Esophagus (tissue), 2 donors: ENCODE measurements at regions not wholly inside any gene's neighbourhood (a gene's known extent, or its start where the extent isn't known, plus 50 kb on each side); places are given as distances from the start of the nearest gene placed in this dataset.

Experiments used
- H3K27ac ChIP-seq, 2 donors: one replicate each; pipeline ENCODE4 v1.5.1; 2013; ENCODE audit warnings: low read depth in 2 of 2, mild to moderate bottlenecking in 2 of 2, inconsistent platforms in 1 of 2, low read length in 1 of 2, moderate library complexity in 1 of 2
- H3K27me3 ChIP-seq, 2 donors: one replicate each; pipeline ENCODE4 v1.6.1; 2013; ENCODE audit warnings: low read length in 2 of 2, control low read depth in 1 of 2, mild to moderate bottlenecking in 1 of 2; ENCODE audit not compliant: insufficient read depth in 2 of 2, control insufficient read depth in 1 of 2
- H3K36me3 ChIP-seq, 2 donors: one replicate each; pipeline ENCODE4 v1.6.1; 2013; ENCODE audit warnings: low read length in 1 of 2; ENCODE audit not compliant: control insufficient read depth in 2 of 2, insufficient read depth in 2 of 2
- H3K4me1 ChIP-seq, 2 donors: one replicate each; pipeline ENCODE4 v1.6.1; 2013; ENCODE audit warnings: low read length in 1 of 2; ENCODE audit not compliant: control insufficient read depth in 2 of 2, insufficient read depth in 2 of 2
- H3K4me3 ChIP-seq, 2 donors: one replicate each; pipeline ENCODE4 v1.5.1; 2013; ENCODE audit warnings: low read length in 2 of 2, mild to moderate bottlenecking in 2 of 2, low read depth in 1 of 2, moderate library complexity in 1 of 2
- H3K9me3 ChIP-seq, 2 donors: one replicate each; pipeline ENCODE4 v1.6.1; 2013; ENCODE audit warnings: mild to moderate bottlenecking in 2 of 2, low read depth in 1 of 2, low read length in 1 of 2, moderate library complexity in 1 of 2; ENCODE audit not compliant: control insufficient read depth in 2 of 2, insufficient read depth in 1 of 2
- WGBS, 2 donors: extraction: QIAGEN DNeasy Blood & Tissue Kit; methylation state at CpG; one replicate each; pipeline ENCODE4 v1.1.7; 2013; 5-methylcytosine and 5-hydroxymethylcytosine counted together
- donor health status: healthy with polysubstance abuse.
- donor health status: Bipolar disorder and iron deficiency.

DNA sequence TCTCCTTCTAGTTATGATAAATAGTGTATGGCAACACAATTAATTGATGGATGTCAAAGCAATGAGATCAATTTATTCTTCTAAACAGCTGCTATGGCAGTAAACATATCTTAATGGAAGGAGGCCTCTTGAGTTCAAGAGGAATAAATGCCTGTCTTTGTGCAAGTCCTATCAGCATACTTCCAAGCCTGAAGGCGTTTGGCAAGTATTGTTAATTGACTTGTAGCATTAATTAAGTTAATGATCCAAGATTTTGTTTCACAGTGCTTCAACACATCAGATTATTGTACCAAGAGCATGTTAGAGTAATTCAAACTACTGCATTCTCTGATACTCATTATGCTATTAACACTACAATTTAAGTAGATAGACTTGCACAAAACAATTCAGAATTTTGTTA lies 144.8 kb downstream of the FAT4 start:
- no peaks in the 10 kb centered on the region for H3K9me3 ChIP-seq
- H3K27ac ChIP-seq, result no peak overlapping the region
- peaks cover 0 to 3% of the 10 kb centered on the region in 2 donors for H3K4me1 ChIP-seq
- no peak overlapping the region for H3K4me3 ChIP-seq
- H3K36me3 ChIP-seq, result no peaks in the 10 kb centered on the region
- 51 to 75% methylated on average over 1 of the region's 1 CpG for WGBS, 2 donors
- no peaks in the 10 kb centered on the region for H3K27me3 ChIP-seq

DNA sequence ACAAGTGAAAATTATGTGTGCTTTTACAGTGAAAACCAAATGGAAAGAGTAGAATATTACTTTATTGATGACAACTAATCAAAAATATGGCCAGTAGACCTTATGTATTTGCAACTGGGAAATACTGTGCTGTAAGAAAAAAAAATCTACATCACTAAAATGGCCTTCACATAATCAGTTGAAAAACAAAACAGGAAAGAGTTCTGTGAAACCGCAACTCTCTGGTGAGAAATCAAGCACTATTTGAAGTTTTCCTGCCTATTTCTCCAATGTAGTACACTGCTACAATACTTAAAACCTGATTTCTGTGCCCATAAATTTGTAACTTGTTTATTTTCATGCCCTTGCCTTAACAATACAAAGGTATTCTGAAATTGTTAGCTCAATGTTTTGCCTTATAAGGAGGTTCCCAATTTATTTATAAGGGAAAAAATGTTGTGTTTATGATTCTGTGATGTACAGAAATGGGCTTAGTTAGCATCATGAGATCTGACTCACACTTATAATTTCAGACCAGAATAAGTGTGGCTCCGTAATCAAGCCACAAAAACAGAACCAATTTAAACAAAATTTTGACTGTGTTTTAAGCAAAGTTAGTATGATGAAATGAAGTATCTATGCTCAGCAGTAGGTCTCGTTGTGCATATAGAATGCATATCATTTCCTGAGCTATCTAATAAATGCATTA lies 147.1 kb downstream of the FAT4 start:
- Histone ChIP-seq H3K36me3 (no peaks in the 10 kb centered on the region), H3K27me3 (no peaks in the 10 kb centered on the region), H3K9me3 (no peaks in the 10 kb centered on the region), H3K27ac (no peak overlapping the region), H3K4me3 (no peak overlapping the region), H3K4me1 (no peaks in the 10 kb centered on the region)
- 77 to 78% methylated on average over 3 of the region's 3 CpGs for WGBS, 2 donors

DNA sequence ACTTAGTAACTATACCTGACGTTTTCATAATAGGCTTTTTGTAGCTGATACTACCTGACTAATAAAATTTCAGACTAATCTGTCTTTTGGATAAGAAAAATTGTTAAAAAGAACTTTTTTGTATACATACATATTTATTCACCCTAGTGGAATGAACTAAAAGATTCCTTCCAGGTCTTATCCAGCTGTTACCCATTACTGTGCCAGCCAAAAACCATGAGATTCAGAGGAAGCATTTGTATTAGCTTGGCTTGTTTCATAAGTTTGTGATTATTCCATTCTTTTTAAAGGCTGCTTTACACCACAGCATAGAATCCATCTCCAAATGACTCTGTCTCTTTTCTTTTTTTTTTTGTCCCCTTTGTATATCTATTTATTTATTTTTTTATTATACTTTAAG lies 149.4 kb downstream of the FAT4 start:
- Histone ChIP-seq H3K4me1 (no peaks in the 10 kb centered on the region), H3K4me3 (no peak overlapping the region), H3K9me3 (no peaks in the 10 kb centered on the region), H3K27me3 (no peaks in the 10 kb centered on the region), H3K36me3 (no peaks in the 10 kb centered on the region), H3K27ac (no peak overlapping the region)
- WGBS, 2 donors, result 77 to 82% methylated on average over 1 of the region's 1 CpG

DNA sequence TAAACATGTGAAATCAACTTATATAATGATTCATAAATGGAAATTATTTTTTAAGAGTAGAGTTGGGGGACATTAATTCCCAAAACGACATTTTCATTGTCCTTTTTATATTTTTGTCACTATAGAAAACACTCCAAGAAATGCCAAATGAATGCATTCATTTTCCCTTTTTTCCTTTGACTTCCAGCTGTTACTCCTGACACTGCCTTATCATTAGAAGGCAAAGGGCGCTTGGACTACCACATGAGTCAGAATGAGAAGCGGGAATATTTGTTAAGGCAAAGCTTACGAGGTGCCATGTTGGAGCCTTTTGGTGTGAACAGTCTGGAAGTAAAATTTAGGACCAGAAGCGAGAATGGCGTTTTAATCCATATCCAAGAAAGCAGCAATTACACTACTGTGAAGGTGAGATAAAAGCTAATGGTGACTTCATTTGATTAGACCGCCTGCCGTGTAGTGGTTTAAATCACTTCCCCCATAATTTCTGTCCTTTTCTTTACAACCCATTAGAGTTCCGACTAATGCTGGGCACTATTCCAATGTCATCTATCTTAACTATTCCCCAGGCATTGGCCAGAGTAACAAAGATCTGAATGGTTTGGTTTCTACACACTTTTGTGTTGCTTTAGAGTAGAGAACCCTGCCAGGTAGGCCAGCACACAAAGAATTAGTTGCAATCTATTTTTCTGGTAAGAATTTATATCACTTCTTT lies 166.7 kb downstream of the FAT4 start:
- no peaks in the 10 kb centered on the region for H3K9me3 ChIP-seq
- H3K4me1 ChIP-seq, result no peaks in the 10 kb centered on the region
- H3K27me3 ChIP-seq, result no peaks in the 10 kb centered on the region
- H3K4me3 ChIP-seq, result no peak overlapping the region
- no peaks in the 10 kb centered on the region for H3K36me3 ChIP-seq
- no peak overlapping the region for H3K27ac ChIP-seq
- WGBS, 2 donors, result 74 to 75% methylated on average over 9 of the region's 9 CpGs

DNA sequence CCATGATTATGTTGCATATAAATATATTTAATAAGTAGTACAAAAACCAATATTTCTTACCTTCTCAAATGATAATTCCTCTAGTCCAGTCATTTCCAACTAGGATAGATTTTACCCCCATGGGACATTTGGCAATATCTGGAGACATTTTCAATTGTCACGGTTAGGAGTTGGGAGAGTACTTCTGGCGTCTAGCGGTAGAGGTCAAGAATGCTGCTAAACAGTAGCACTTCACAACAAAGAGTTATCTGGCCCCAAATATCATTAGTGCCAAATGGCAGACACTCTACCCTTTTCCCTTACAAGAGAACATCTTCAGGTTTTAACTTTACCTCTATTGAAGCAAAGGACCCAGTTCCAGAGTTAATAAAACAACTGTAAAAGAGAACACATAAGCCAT lies 168.1 kb downstream of the FAT4 start:
- WGBS, 2 donors, result 77 to 78% methylated on average over 3 of the region's 3 CpGs
- Histone ChIP-seq H3K4me1 (no peaks in the 10 kb centered on the region), H3K36me3 (no peaks in the 10 kb centered on the region), H3K4me3 (no peak overlapping the region), H3K27ac (no peak overlapping the region), H3K9me3 (no peaks in the 10 kb centered on the region), H3K27me3 (no peaks in the 10 kb centered on the region)

DNA sequence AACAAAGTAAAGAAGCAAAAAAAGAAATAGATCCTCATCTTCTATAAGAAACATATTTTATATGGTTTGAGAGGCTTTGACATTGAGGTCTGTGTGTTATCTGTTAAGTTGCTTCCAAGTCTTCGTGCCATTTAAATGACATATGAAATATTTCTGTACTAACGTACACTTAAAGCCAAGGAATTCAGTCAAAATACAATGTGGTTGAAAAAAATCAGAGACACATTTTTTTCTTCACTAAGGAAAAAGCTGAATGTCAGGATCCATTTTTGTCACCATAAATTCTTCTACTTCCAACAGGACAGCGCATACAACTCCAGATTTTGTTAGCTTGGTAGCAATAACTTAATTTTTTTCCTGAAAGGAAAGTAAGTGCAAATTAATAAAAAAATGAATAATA lies 168.5 kb downstream of the FAT4 start:
- H3K27me3 ChIP-seq, result no peaks in the 10 kb centered on the region
- H3K36me3 ChIP-seq, result no peaks in the 10 kb centered on the region
- H3K4me1 ChIP-seq, result no peaks in the 10 kb centered on the region
- no peak overlapping the region for H3K4me3 ChIP-seq
- no peak overlapping the region for H3K27ac ChIP-seq
- no peaks in the 10 kb centered on the region for H3K9me3 ChIP-seq
- whole genome bisulfite sequencing, 2 donors, result 79 to 83% methylated on average over 3 of the region's 3 CpGs

DNA sequence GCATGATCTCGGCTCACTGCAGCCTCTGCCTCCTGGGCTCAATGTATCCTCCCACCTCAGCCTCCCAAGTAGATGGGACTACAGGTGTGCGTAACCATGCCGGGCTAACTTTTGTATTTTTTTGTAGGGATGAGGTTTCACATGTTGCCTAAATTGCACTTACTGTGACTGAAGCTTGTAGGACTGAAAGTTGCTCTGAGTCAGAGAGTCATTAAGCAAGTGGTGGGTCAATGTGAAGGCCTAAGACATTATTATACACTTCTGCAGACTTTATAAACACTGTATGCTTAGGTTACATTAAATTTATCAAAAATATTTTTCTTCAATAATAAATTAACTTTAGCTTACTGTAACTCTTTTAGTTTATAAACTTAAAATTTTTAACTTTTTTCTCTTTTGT lies 170.2 kb downstream of the FAT4 start:
- H3K4me1 ChIP-seq, result no peaks in the 10 kb centered on the region
- H3K27ac ChIP-seq, result no peak overlapping the region
- no peaks in the 10 kb centered on the region for H3K27me3 ChIP-seq
- H3K4me3 ChIP-seq, result no peak overlapping the region
- peaks cover 0 to 1% of the 10 kb centered on the region in 2 donors for H3K36me3 ChIP-seq
- 85 to 91% methylated on average over 3 of the region's 3 CpGs for WGBS, 2 donors
- H3K9me3 ChIP-seq, result no peaks in the 10 kb centered on the region

DNA sequence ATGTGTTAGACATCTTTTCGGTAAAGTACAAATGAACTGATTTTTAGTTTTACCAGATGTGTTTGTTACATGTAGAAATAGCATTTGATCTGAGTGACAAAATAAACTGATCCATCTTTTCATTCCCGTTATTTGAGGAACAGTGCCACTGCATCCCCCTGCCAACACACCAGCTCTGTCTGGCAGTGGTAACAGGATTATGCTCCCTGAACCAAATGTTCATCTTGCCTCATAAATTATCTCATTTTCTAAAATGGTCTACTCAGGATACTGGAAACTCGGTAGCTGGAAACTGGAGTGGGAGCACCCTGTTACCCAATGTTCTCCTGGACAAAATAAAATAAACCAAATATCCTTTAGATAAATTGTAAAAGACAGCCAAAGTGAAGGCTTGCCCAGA lies 171.6 kb downstream of the FAT4 start:
- Histone ChIP-seq H3K36me3 (peaks cover 0 to 2% of the 10 kb centered on the region in 2 donors), H3K9me3 (no peaks in the 10 kb centered on the region), H3K4me1 (no peaks in the 10 kb centered on the region), H3K27me3 (no peaks in the 10 kb centered on the region), H3K27ac (no peak overlapping the region), H3K4me3 (no peak overlapping the region)
- 63 to 77% methylated on average over 3 of the region's 3 CpGs for WGBS, 2 donors

DNA sequence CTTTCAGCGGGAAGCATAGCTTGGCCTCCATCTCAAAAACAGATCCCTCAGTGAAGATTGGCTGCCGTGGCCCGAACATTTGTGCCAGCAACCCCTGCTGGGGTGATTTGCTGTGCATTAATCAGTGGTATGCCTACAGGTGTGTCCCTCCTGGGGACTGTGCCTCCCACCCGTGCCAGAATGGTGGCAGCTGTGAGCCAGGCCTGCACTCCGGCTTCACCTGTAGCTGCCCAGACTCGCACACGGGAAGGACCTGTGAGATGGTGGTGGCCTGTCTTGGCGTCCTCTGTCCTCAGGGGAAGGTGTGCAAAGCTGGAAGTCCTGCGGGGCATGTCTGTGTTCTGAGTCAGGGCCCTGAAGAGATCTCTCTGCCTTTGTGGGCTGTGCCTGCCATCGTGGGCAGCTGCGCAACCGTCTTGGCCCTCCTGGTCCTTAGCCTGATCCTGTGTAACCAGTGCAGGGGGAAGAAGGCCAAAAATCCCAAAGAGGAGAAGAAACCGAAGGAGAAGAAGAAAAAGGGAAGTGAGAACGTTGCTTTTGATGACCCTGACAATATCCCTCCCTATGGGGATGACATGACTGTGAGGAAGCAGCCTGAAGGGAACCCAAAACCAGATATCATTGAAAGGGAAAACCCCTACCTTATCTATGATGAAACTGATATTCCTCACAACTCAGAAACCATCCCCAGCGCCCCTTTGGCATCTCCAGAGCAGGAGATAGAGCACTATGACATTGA lies 175.4 kb downstream of the FAT4 start:
- H3K27ac ChIP-seq, result no peak overlapping the region
- H3K9me3 ChIP-seq, result no peaks in the 10 kb centered on the region
- H3K4me3 ChIP-seq, result no peak overlapping the region
- no peaks in the 10 kb centered on the region for H3K4me1 ChIP-seq
- H3K27me3 ChIP-seq, result no peaks in the 10 kb centered on the region
- peaks cover 0 to 2% of the 10 kb centered on the region in 2 donors for H3K36me3 ChIP-seq
- 86 to 87% methylated on average over 15 of the region's 15 CpGs for WGBS, 2 donors
